SU-DHL-6 (cell line): ENCODE measurements at regions not wholly inside any gene's neighbourhood (a gene's known extent, or its start where the extent isn't known, plus 50 kb on each side); places are given as distances from the start of the nearest gene placed in this dataset.
"Not testable (repeated sequence)": the region's sequence is repeated elsewhere in the genome, so short reads cannot be mapped to it uniquely, and the experiment has no call there.

Source experiments
- H2AFZ ChIP-seq: fragments of 200-600 bp; sonication (generic); 2 replicates; pipeline ENCODE4 v1.6.1; 2014; ENCODE audit warnings: low read depth, mild to moderate bottlenecking, moderate library complexity, mixed read lengths, antibody characterized with exemption, low read length; ENCODE audit not compliant: severe bottlenecking
- H3F3A ChIP-seq: fragments of 200-600 bp; shearing (Covaris generic); 2 replicates; pipeline ENCODE4 v1.6.0; 2016; ENCODE audit warnings: antibody characterized with exemption, mild to moderate bottlenecking; ENCODE audit not compliant: insufficient read depth
- H3K27ac ChIP-seq: fragments of 200-600 bp; sonication (generic); 2 replicates; pipeline ENCODE4 v1.5.1; 2016; ENCODE audit warnings: low read depth, mild to moderate bottlenecking, low read length, moderate library complexity, mixed read lengths
- H3K27me3 ChIP-seq: fragments of 200-600 bp; sonication (generic), shearing (Covaris generic); 2 replicates; pipeline ENCODE4 v1.6.0; 2014; ENCODE audit warnings: mild to moderate bottlenecking, low read length
- H3K36me3 ChIP-seq: fragments of 200-600 bp; sonication (generic); 2 replicates; pipeline ENCODE4 v1.6.1; 2014; ENCODE audit warnings: mild to moderate bottlenecking, low read length, mixed read lengths
- H3K4me2 ChIP-seq: fragments of 300-600, 200-600 bp; shearing (Covaris generic), sonication (generic); 2 replicates; pipeline ENCODE4 v1.6.0; 2014; ENCODE audit warnings: low read length, low read depth, mild to moderate bottlenecking; ENCODE audit not compliant: poor library complexity, severe bottlenecking
- H3K4me3 ChIP-seq: fragments of 200-600 bp; sonication (generic); 2 replicates; pipeline ENCODE4 v1.5.1; 2014; ENCODE audit warnings: antibody characterized with exemption, low read length, mild to moderate bottlenecking, mixed read lengths; ENCODE audit not compliant: insufficient read depth, poor library complexity, severe bottlenecking
- H3K79me2 ChIP-seq: fragments of 200-600 bp; sonication (generic); 2 replicates; pipeline ENCODE4 v1.6.1; 2014; ENCODE audit warnings: mild to moderate bottlenecking, low read length, moderate library complexity; ENCODE audit not compliant: insufficient read depth
- H3K9ac ChIP-seq: fragments of 200-600 bp; sonication (generic); 2 replicates; pipeline ENCODE4 v1.7.0; 2014; ENCODE audit warnings: mild to moderate bottlenecking, low read length
- H3K9me2 ChIP-seq: fragments of 200-600 bp; sonication (generic); replicated peaks from 2 replicates; pipeline ENCODE4 v1.6.1; 2014; ENCODE audit warnings: low read length; ENCODE audit not compliant: insufficient read depth
- H3K9me3 ChIP-seq: fragments of 200-600 bp; sonication (generic); 2 replicates; pipeline ENCODE4 v1.6.1; 2014; ENCODE audit warnings: low read length, mixed read lengths; ENCODE audit not compliant: insufficient read depth
- H4K20me1 ChIP-seq: fragments of 200-600 bp; sonication (generic); 2 replicates; pipeline ENCODE4 v1.6.1; 2014; ENCODE audit warnings: low read depth, mild to moderate bottlenecking, antibody characterized with exemption, low read length, moderate library complexity, mixed read lengths
- CTCF ChIP-seq: fragments of 200-600 bp; sonication (generic); IDR thresholded peaks from one replicate; pipeline ENCODE4 v1.5.1; 2017; ENCODE audit warnings: antibody characterized with exemption, mild to moderate bottlenecking, low read length, moderate library complexity; ENCODE audit not compliant: insufficient read depth, poor library complexity, severe bottlenecking
- EZH2phosphoT487 ChIP-seq: fragments of 200-600 bp; sonication (generic), shearing (Covaris generic); conservative IDR thresholded peaks from 2 replicates; pipeline ENCODE4 v1.6.1; 2018; ENCODE audit warnings: mild to moderate bottlenecking, antibody characterized with exemption, low read length, moderate library complexity, mixed read lengths

- H3K9me3 ChIP-seq = no peaks in the 10 kb centered on the region
- no peaks in the 10 kb centered on the region for H3K36me3 ChIP-seq
- no peak overlapping the region for H3K4me3 ChIP-seq
- H3K9ac ChIP-seq = no peak overlapping the region
- no peaks in the 10 kb centered on the region for H3K9me2 ChIP-seq
- TF ChIP-seq CTCF (no peak), EZH2phosphoT487 (no peak)
- no peak overlapping the region for H2AFZ ChIP-seq
- no peaks in the 10 kb centered on the region for H3F3A ChIP-seq
- no peaks in the 10 kb centered on the region for H4K20me1 ChIP-seq
- no peak overlapping the region for H3K4me2 ChIP-seq
- no peak overlapping the region for H3K27ac ChIP-seq
- no peaks in the 10 kb centered on the region for H3K27me3 ChIP-seq
- H3K79me2 ChIP-seq = no peaks in the 10 kb centered on the region
These were observed 86.0 kb upstream of the LHX1 start for GRCh38 chr17:36851250-36851649.

- not testable (repeated sequence) for H3K27ac ChIP-seq, H3K9ac ChIP-seq, H3K4me3 ChIP-seq, H3F3A ChIP-seq, H3K9me2 ChIP-seq, H4K20me1 ChIP-seq, H3K9me3 ChIP-seq, H3K4me2 ChIP-seq, H3K36me3 ChIP-seq, H3K27me3 ChIP-seq, H2AFZ ChIP-seq, H3K79me2 ChIP-seq
These were observed 84.8 kb upstream of the LHX1 start for GRCh38 chr17:36852478-36852877.

DNA sequence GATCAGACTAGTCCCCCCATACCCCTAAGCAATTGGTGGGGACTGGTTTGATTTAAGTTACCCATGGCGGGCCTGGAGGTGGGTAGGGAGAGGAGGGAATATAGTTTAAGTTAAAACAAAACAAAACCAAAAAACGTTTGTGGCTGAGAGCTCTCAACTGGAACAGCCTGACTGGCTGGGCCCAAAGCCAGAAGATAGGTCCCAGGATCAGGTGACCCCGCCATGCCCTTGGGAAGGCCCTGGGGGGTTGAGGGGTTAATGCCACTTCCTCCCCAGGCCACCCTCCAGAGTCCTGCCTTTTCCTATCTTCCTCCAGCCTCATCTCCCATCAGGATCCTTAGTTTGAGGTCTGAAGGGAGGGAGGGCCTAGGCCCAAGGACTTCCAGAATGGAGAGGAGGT, 82.3 kb upstream of the LHX1 start:
- no peak overlapping the region for H3K27ac ChIP-seq
- H3K79me2 ChIP-seq = no peaks in the 10 kb centered on the region
- H3K4me3 ChIP-seq = no peak overlapping the region
- no peaks in the 10 kb centered on the region for H3K27me3 ChIP-seq
- H3K36me3 ChIP-seq = no peaks in the 10 kb centered on the region
- H3K9me2 ChIP-seq = no peaks in the 10 kb centered on the region
- H2AFZ ChIP-seq = no peak overlapping the region
- TF ChIP-seq CTCF (no peak), EZH2phosphoT487 (no peak)
- H3F3A ChIP-seq = no peaks in the 10 kb centered on the region
- no peak overlapping the region for H3K4me2 ChIP-seq
- no peak overlapping the region for H3K9ac ChIP-seq
- no peaks in the 10 kb centered on the region for H3K9me3 ChIP-seq
- H4K20me1 ChIP-seq = no peaks in the 10 kb centered on the region

DNA sequence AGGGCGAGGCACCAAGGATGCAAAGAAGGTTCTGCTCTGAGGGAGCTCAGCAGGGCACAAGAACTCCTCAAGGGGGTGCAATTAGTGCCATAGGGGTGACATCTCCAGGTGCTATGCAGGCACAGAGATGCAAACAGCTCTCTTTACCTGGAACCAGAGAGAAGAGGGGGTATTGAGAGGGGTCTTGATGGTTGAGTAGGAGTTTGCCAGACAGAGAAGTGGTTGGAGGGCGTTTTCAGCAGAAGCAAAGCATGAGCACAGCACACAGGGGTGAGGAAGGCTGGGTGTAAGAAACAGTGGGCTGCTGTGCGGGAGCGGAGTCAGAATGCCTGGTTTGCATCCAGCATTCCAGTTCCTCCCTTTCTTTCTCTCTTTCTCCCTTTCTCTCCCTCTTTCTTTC, 81.8 kb upstream of the LHX1 start:
- no peak for TF ChIP-seq EZH2phosphoT487
- no peak for TF ChIP-seq CTCF
- H3F3A ChIP-seq = no peaks in the 10 kb centered on the region
- no peaks in the 10 kb centered on the region for H3K9me2 ChIP-seq
- H4K20me1 ChIP-seq = no peaks in the 10 kb centered on the region
- no peak overlapping the region for H3K9ac ChIP-seq
- no peak overlapping the region for H3K4me3 ChIP-seq
- H3K36me3 ChIP-seq = no peaks in the 10 kb centered on the region
- H3K27me3 ChIP-seq = no peaks in the 10 kb centered on the region
- H3K27ac ChIP-seq = no peak overlapping the region
- H3K79me2 ChIP-seq = no peaks in the 10 kb centered on the region
- no peak overlapping the region for H3K4me2 ChIP-seq
- no peaks in the 10 kb centered on the region for H3K9me3 ChIP-seq
- no peak overlapping the region for H2AFZ ChIP-seq
